ENCODE measurements at regions not wholly inside any gene's neighbourhood (a gene's known extent, or its start where the extent isn't known, plus 50 kb on each side); places are given as distances from the start of the nearest gene placed in this dataset.
A peak's percentile ranks its signal among the peaks of the same experiment; 100 is the strongest.
"Not testable (repeated sequence)": the region's sequence is repeated elsewhere in the genome, so short reads cannot be mapped to it uniquely, and the experiment has no call there.

DNA sequence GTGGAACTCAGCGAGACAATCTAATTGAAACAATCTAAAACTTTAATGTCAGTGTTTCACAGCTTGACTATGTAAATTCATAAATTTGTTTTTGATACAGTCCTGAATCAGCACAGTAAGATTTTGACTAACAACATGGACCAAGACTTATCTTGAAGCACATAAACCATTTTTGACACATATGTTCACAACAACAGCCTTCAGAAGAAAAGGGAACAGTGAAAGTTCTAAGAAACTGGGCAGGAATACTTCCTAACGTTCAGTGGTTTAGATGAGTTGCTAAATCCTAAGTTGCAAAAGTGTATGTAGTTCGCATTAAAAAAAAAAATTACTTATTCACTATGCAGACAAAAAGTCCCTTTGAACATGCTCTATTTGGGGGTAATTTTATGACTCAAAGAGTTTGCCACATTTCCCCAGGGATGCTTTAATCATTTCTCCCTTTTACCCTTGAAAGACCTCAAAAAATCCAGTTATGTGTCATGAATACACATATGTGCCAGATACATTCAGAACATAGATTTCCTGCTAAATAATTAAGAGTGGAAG, 120.2 kb downstream of the MRPL39 start:
- DNase-seq (ENCODE audit: low read depth) = no peak

DNA sequence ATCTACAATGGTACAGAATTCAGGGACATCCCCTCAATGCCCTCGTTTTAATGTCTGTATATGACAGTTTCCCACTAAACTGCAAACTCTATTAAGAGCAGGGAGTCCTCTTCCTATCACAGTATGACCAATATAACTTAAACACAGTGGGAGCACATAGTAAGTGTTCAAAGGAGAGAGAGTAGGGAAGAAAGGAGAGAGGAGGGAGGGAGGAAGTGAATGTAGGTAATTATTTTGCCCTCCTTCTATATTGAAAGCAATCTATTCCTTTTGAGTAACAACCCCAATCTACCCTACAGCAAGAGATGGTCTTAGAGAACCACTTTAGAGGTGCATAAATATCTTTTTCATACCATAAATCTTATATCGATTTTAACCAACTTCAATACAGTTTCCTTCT, 121.4 kb downstream of the MRPL39 start:
- DNase-seq (ENCODE audit: low read depth) = no peak

DNA sequence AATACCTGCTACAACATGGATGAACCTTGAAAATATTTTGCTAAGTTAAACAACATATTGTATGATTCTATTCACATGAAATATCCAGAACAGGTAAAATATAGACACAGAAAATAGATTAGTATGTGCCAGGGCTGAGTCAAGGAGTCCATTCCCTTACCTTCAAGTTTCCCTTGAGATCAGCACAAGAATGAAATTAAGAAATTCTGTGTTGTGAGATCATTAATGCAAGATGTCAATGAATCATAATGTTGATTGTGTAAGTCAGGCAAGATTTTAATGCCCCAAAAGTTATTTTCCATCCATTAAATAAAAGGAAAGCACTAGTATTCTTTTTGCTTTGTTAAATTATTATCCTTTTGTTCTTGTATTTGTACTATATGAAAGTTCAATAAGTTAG, 139.4 kb downstream of the MRPL39 start:
- DNase-seq (ENCODE audit: low read depth) = no peak

DNA sequence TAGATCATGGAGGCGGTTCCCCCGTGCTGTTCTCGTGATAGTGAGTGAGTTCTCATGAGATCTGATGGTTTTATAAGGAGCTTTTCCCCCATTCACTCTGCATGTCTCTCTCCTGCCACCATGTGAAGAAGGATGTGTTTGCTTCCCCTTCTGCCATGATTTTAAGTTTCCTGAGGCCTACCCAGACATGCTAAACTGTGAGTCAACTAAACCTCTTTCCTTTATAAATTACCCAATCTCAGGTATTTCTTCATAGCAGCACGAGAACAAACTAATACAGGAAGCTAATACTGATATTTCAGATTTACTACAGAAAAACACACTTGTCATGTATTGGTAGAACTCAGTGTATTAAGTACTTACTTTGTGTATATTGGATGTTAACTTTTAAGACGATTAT, 140.2 kb downstream of the MRPL39 start:
- not testable (repeated sequence) for DNase-seq (ENCODE audit: low read depth)

DNA sequence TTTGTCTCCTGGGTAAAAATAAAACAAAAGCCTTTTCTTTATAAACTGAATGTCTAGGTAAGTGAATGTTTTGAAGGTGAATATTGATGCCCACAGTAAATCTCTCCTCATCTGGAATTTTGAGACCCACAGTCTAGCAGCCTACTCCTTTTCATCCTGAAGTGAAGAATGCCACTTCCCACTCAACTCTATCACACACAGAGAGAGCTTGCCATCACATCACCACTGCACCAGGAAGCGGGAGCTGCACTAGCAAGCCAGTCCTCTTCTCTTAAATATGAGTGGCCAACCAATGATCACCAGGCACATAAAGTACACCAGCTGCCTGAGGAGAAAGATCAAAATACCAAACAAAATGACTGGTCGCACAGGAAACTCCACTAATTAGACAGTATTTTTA, 140.8 kb downstream of the MRPL39 start:
- DNase-seq (ENCODE audit: low read depth) = no peak

DNA sequence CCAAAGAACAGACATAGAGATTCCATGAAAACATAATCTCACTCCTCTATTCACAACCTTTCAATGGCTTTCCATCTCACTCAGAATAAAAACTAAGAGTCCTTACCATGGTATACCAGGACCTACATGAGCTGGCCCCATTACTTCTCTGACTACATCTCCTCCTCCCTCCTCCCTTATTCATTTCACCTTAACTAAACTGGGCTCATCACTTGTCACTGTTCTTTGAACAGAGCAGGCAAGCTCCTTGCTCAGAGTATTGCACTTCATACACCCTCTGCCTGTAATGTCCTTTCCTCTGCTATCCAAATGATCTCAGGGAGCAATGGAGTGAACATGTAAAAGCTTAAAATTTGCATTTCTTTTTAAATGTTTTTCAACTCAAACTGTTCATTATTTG, 142.0 kb downstream of the MRPL39 start:
- DNase-seq (ENCODE audit: low read depth) = no peak

DNA sequence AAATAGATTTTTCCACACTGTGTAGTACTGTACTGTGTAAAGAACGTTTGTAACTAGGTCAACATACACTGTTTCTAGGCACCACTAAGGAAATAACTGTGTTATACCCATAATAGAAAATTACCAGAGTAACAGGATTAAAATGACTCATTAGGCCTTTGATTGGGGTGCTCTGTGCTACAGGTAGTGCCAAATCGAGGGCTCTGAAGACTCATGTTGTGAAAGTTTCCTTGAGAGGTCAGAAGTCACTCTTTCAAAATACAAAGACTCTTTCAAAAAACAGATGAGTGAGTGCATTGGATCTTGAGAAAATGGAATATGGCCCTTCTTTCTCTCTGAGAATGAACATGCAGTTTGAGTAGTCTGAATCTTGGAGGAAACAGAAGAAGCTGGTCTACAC, 143.0 kb downstream of the MRPL39 start:
- no peak for DNase-seq (ENCODE audit: low read depth)

DNA sequence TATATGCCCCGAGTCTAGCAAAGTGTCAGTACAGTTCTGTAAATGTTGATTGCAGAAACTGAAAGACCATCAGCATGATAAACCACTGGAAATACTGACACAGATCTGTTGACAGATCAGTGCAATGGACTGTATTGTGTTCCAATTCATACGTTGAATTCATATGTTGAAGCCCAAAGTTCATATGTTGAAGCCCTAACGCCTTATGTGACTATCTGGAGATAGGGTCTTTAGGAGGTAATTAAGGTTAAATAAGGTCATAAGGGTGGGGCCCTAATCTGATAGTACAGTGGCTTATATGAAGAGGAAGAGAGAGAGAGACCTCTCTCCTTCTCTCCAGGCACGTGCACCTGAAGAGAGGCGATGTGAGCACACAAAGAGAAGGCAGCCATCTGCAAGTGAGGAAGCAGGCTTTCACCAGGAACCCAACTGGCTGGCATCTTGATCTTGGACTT, 144.7 kb downstream of the MRPL39 start:
- DNase-seq (ENCODE audit: low read depth) = no peak

DNA sequence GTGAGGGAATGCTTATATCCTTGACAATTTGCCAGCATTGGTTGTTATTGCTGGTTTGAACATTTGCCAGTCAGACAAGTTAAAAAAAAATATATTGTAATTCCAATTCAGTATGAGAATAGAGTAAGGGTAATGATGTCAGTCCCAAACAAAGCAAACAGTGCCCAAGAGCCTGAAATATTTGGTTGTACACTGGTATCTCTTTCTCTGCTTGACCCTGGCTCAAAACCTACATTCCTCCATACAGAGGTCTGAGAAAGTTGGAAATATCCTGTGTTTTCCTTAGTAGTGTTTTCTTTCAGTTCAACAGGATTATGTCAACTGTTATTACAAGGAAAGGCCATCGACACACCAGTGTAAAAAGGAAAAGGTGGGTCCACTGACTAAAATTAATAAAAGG, 145.6 kb downstream of the MRPL39 start:
- DNase-seq (ENCODE audit: low read depth) = no peak

DNA sequence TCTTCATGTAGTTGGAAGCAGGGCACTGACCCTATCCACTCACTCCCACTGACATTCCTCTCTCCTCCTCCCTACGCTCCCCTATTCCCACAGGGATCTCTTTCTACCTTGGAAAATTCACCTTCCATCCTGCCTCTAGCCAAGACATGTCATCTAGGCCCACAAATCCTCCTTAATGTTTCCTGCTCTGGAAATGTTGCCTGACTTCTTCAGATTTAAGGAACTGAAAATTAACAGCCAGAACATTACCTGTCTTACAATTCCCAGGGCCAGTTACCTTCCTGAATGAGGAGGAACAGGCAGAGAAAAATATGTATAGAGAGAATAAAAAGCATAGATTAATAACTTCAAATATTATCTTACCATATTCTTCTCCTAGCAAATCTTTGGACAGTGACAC, 147.3 kb downstream of the MRPL39 start:
- DNase-seq (ENCODE audit: low read depth) = no peak

DNA sequence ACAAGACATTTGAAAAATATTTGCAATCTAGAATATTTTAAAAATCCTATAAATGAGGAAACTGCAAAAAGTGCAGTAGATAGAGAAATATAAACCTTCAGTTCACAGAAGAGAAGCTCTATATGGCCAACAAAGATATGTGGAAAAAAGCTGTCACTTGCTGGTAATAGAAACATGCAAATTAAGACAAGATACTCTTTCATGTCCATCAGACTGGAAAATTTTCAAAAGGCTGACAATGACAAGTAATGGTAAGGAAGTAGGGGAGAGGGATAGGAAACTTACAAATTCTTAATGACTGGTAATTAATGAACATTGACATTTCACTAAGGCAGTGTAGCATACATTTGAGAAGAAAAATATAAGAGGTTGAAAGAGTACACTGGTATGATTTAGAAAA, 147.9 kb downstream of the MRPL39 start:
- no peak for DNase-seq (ENCODE audit: low read depth)

DNA sequence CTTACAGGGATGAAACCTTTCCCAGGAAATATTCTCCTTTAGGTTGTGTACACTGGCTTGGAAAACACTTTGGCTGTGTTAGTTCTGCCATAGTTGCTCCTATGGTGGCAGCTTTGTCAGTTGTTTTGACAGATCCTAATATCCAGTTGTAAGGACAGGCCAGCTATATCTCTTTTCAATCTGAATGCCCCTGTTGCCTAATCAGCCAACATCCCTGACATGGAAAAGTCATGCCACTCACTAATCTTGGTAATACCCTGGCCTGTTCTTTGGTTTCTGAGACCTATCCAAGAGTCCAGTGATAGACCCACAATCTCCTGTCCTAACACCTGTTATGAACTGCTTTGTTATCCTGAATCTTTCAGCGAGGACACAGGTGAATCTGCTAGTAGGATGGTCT, 148.8 kb downstream of the MRPL39 start:
- no peak for DNase-seq (ENCODE audit: low read depth)

DNA sequence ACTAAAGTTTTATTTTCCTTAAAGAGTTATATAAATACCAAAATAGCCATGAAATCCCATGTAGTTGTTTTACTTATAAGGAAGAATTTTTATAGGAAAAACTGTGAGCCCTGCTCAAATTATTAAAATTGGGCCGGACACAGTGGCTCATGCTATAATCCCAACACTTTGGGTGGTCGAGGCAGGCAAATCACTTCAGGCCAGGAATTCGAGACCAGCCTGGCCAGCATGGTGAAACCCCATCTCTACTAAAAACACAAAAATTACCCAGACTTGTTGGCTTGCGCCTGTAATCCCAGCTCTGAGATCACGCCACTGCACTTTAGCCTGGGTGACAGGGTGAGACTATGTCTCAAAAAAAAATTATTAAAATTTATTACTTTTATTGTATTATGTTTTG, 149.3 kb downstream of the MRPL39 start:
- DNase-seq (ENCODE audit: low read depth) = no peak

DNA sequence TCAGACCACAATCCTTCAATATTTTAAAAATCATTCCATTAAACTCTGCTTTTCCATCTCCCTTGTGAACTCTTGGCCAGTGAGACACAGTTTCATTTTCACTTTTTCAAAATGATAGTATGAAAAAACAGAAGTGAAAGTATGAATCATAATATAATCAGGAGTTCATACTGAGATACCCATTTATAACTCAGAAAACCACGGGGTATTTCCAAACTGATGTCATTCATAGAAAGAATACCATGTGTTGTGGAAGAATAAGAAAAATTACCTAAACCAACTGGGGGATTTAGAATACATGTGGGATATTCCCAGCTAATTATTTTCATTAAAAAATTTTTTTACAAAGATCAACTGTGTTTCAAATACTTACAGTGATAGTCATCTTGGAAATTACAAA, 149.9 kb downstream of the MRPL39 start:
- DNase-seq (ENCODE audit: low read depth) = peak; percentile 77

DNA sequence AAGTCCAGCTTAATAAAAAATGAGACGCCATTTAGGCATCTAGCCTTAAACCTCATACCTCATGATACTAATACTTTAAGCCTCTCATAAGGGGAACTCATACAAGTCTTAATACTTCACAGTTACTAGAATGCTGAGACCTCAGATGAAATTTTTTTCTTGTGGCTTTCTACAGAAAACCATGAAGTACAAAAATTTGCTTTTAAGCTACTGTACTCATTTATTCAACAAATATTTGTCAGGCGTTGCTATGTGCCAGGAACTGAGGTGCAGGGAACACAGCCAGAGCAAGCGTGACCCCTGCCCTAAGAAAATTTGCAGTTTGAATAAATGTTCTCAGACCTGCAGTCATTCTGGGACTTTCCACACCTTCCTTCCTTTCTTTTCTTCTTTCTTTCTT, 150.6 kb downstream of the MRPL39 start:
- DNase-seq (ENCODE audit: low read depth) = peak; percentile 9

DNA sequence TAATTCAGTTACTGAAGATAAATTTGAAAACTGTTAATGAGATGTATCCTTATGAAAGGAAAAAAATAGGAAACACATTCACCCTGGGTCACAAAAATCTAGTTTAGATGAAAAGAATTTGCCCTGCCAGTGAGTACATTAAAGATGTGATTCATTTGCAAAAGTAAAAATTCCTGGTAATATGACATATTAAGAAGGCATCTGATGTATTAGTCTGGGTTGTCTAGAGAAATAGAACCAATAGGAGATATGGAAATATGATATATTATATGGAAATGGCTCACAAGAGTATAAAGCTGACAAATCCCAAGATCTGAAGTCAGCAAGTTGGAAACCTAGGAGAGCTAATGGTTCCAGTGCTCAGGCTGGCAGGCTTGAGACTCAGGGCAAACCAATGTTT, 153.8 kb downstream of the MRPL39 start:
- DNase-seq (ENCODE audit: low read depth) = no peak

DNA sequence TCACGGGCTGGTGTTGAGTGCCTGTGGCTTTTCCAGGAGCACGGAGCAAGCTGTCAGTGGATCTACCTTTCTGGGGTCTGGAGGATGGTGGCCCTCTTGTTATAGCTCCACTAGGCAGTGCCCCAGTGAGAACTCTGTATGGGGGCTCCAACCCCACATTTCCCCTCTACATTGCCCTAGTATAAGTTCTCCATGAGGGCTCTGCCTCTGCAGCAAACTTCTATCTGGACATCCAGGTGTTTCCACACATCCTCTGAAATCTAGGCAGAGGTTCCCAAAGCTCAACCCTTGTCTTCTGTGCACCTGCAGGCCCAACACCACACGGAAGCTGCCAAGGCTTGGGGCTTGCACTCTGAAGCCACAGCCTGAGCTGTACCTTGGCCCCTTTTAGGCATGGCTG, 157.3 kb downstream of the MRPL39 start:
- DNase-seq (ENCODE audit: low read depth) = no peak

DNA sequence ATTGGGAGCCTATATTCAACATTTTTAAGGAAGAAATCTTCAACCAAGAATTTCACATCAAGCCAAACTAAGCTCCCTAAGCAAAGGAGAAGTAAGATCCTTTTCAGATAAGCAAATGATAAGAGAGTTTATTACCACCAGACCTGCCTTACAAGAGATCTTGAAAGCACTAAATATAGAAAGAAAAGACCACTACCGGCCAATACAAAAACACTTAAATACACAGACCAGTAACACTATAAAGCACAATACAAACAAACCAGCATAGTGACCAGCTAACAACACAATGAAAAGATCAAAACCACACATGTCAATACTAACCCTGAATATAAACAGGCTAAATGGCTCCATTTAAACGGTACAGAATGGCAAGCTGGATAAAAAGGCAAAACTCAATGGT, 165.4 kb downstream of the MRPL39 start:
- DNase-seq (ENCODE audit: low read depth) = no peak

DNA sequence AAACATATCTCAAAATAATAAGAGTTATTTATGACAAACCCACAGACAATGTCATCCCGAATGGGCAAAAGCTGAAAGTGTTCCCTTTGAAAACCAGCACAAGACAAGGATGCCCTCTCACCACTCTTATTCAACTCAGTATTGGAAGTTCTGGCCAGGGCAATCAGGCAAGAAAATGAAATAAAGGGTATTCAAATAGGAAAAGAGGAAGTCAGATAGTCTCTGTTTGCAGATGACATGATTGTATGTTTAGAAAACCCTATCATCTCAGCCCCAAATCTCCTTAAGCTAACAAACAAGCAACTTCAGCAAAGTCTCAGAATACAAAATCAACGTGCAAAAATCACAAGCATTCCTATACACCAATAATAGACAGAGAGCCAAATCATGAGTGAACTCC, 169.8 kb downstream of the MRPL39 start:
- DNase-seq (ENCODE audit: low read depth) = not testable (repeated sequence)

DNA sequence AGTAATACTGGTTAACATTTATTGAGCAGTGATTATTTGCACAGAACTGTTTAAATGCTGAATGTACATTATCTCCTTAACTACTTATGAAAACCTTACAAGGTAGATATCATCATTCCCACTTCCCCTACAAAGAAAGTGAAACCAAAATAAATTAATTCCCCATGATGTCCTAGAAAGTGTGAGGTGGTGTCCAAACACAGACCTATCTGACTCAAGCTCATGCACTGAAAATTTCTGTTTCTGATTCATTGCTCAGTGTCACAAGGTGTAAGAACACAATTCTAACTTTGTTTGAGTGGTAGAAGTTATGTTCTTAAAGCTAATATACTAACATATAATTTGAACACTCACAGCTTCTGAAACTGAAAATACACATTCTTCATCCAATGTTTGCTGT, 178.7 kb downstream of the MRPL39 start:
- no peak for DNase-seq (ENCODE audit: low read depth)

DNA sequence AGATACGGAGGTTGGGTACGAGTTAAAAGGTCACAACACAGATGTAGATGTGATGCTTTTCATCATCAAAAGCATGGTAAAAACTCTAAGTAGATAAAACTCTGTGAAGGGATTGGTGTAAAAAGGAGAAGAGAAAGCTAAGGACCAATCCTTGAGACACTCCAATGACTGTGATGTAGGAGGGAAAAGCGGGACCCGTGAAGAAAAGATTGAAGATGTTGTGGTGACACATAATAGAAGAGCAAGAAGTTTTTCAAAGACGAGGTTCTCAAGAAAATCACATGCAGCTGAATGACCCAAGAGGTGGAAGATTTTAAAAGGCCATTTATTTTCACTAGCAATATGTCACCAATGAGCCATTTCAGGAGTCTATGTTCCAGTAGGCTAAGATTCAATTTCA, 179.5 kb downstream of the MRPL39 start:
- no peak for DNase-seq (ENCODE audit: low read depth)

DNA sequence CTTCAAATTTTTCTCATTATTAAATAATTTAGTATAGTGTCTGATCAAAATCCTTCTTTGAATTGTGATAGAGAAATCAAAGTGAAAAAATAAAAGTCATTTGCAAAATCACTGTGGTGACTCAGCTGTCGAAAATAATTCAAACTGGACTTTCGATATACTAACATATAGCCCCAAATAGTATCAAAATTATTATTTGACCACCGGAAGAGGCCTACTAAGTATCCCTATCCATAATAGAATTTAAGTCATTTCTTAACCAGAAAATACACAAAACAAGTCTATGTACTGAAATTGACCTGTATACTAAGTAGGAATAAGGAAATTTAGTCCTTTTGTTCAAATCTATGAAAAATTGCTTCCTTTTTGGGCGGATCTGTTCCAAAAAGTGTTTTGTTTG, 180.7 kb downstream of the MRPL39 start:
- no peak for DNase-seq (ENCODE audit: low read depth)

DNA sequence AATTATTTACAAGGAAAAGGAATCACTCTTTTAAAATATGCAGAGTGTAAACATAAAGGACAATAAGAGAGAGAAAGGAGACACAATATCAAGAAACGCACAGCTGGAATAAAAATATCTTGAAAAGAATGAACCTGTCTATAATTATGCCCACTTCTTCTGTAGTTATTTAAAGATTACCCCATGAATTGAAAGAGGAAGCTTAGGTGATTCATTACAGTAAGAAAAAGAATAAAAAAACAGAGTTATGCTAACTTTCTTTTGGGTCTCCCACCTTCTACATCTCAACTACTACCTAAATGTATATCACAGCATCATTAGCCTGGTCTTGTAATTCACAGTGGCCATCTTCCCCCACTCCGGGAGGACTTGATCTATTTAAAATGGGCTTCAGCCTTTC, 182.1 kb downstream of the MRPL39 start:
- no peak for DNase-seq (ENCODE audit: low read depth)

DNA sequence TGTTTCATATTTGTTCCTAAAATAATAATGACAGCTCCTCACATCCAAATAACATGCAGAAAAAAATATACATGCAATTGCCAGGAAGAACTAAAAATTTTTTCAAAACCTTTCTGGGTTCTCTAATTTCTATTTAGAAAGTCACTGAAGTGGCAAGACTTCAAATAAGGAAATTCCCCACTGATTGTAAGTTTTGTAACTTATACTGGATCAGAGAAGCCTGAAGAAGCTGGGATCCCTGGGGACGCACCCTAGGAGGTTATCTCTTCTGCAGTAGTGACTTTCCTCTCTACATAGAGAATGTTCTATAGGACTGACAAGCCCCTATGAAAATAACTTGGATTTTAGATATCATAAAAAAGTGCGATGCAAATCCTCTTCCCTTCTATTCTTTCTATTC, 182.6 kb downstream of the MRPL39 start:
- DNase-seq (ENCODE audit: low read depth) = no peak

DNA sequence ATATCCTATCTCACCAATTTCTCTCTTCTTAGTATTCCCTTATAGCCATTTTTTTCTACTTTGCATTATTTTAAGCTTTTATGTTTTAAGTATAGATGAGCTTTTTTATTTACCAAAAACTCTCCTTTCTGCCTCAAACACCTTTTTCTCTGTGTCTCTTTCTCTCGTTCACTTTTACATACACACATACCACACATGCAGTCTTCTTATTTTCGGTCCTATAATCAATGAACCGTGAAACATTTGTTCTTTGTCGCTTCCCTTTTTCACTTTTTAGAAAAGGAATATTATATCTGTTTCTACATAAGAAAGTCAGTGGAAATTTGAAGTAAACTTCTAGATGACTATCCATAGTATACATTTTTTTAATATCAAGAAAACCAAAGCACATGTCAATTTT, 183.2 kb downstream of the MRPL39 start:
- no peak for DNase-seq (ENCODE audit: low read depth)

Data from amniotic epithelial cell (primary cell).